ENCODE measurements at regions not wholly inside any gene's neighbourhood (a gene's known extent, or its start where the extent isn't known, plus 50 kb on each side); places are given as distances from the start of the nearest gene placed in this dataset.

GRCh38 chr11:8746331-8746974 is 63.9 kb downstream of the RPL27A start:
- H3K27ac Mint-ChIP-seq, result no peak overlapping the region
- no peak for DNase-seq
- no peaks in the 10 kb centered on the region for H3K9me3 Mint-ChIP-seq
- H3K36me3 Mint-ChIP-seq (ENCODE audit: low read depth), result no peaks in the 10 kb centered on the region
- H3K27me3 ChIP-seq (ENCODE audit: control insufficient read depth in 1 of 2, insufficient read depth in 2 of 2, low read length in 2 of 2), result peaks cover 6 to 11% of the 10 kb centered on the region in 2 experiments
- no peak overlapping the region for H3K4me3 Mint-ChIP-seq
- no peaks in the 10 kb centered on the region for H3K4me1 ChIP-seq (ENCODE audit: insufficient read depth, low read length)
- intact Hi-C loops (cut with DNase I, micrococcal nuclease), result no loop called here
- H3K27me3 Mint-ChIP-seq, result peaks cover 48% of the 10 kb centered on the region
- no peak overlapping the region for H3K4me3 ChIP-seq (ENCODE audit: low read length)
- TF ChIP-seq, protein P1, sequence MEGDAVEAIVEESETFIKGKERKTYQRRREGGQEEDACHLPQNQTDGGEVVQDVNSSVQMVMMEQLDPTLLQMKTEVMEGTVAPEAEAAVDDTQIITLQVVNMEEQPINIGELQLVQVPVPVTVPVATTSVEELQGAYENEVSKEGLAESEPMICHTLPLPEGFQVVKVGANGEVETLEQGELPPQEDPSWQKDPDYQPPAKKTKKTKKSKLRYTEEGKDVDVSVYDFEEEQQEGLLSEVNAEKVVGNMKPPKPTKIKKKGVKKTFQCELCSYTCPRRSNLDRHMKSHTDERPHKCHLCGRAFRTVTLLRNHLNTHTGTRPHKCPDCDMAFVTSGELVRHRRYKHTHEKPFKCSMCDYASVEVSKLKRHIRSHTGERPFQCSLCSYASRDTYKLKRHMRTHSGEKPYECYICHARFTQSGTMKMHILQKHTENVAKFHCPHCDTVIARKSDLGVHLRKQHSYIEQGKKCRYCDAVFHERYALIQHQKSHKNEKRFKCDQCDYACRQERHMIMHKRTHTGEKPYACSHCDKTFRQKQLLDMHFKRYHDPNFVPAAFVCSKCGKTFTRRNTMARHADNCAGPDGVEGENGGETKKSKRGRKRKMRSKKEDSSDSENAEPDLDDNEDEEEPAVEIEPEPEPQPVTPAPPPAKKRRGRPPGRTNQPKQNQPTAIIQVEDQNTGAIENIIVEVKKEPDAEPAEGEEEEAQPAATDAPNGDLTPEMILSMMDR (IDR thresholded peaks at IDR 0.05), result no peak
- POLR2A ChIA-PET, result no interaction called here
- no peak for ATAC-seq (ENCODE audit: poor library complexity)
- no peaks in the 10 kb centered on the region for H3K36me3 ChIP-seq (ENCODE audit: insufficient read depth, low read length)
- no peaks in the 10 kb centered on the region for H3K4me1 Mint-ChIP-seq (ENCODE audit: low read depth)
- no peak overlapping the region for H3K27ac ChIP-seq (ENCODE audit: low read depth in 1 of 2, low read length in 2 of 2)
- CTCF ChIA-PET, result no interaction called here
- H3K9me3 ChIP-seq (ENCODE audit: control insufficient read depth in 1 of 2, insufficient read depth in 1 of 2, low read length in 2 of 2), result no peaks in the 10 kb centered on the region

DNA sequence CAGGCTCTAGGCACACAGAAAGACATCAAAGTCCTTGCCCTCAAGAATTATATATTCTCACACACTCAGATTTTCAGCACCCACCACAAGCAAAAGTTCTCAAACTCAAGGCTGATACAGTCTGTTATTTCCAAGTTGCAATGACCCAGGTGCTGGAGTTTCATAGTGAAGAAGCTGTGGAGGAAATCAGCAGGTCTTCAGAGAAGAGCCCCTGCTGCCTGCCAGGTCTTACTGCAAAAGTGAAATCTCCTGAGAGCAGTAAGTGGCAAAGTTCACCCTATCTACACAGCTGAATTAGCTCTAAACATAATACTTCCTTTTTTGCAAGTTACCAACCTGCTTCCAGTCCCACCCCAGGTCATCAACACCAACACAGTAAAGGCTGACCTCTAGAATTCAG is 64.6 kb downstream of the RPL27A start:
- H3K9me3 ChIP-seq (ENCODE audit: control insufficient read depth in 1 of 2, insufficient read depth in 1 of 2, low read length in 2 of 2), result no peaks in the 10 kb centered on the region
- H3K4me1 Mint-ChIP-seq (ENCODE audit: low read depth), result no peaks in the 10 kb centered on the region
- DNase-seq (no peak), ATAC-seq (ENCODE audit: poor library complexity) (no peak)
- H3K27ac ChIP-seq (ENCODE audit: low read depth in 1 of 2, low read length in 2 of 2), result no peak overlapping the region
- no peaks in the 10 kb centered on the region for H3K4me1 ChIP-seq (ENCODE audit: insufficient read depth, low read length)
- H3K27me3 Mint-ChIP-seq, result peaks cover 53% of the 10 kb centered on the region
- ChIA-PET CTCF (no interaction called here), POLR2A (no interaction called here)
- no peak overlapping the region for H3K27ac Mint-ChIP-seq
- H3K4me3 ChIP-seq (ENCODE audit: low read length), result no peak overlapping the region
- H3K4me3 Mint-ChIP-seq, result no peak overlapping the region
- intact Hi-C loops (cut with DNase I, micrococcal nuclease), result no loop called here
- peaks cover 6 to 11% of the 10 kb centered on the region in 2 experiments for H3K27me3 ChIP-seq (ENCODE audit: control insufficient read depth in 1 of 2, insufficient read depth in 2 of 2, low read length in 2 of 2)
- H3K9me3 Mint-ChIP-seq, result no peaks in the 10 kb centered on the region
- H3K36me3 ChIP-seq (ENCODE audit: insufficient read depth, low read length), result no peaks in the 10 kb centered on the region
- no peaks in the 10 kb centered on the region for H3K36me3 Mint-ChIP-seq (ENCODE audit: low read depth)
- TF ChIP-seq, protein P1 (IDR thresholded peaks at IDR 0.05), result no peak

DNA sequence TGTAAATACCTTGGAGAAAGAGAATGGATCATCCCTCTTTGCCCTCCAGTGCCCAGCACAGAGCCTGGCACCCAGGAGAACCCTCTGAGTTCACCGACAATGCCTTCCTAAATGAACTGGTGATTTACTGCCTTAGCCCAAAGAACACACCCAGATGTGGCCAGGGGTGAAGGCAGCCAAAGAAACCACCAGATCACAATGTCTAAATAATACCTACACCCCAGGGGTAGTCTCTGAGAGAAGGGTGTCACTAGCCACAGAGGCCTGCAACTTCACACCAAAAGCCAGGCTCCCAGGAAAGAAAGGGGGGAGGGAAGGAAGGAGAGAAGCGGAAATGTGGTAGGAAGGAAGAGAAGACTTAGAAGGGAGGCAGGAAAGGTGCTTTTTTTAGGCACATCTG is 65.7 kb downstream of the RPL27A start:
- Mint-ChIP-seq H3K4me1 (ENCODE audit: low read depth) (no peaks in the 10 kb centered on the region), H3K36me3 (ENCODE audit: low read depth) (no peaks in the 10 kb centered on the region), H3K9me3 (no peaks in the 10 kb centered on the region), H3K27ac (no peak overlapping the region), H3K4me3 (no peak overlapping the region), H3K27me3 (peaks cover 50% of the 10 kb centered on the region)
- Histone ChIP-seq H3K9me3 (ENCODE audit: control insufficient read depth in 1 of 2, insufficient read depth in 1 of 2, low read length in 2 of 2) (no peaks in the 10 kb centered on the region), H3K4me1 (ENCODE audit: insufficient read depth, low read length) (no peaks in the 10 kb centered on the region), H3K27ac (ENCODE audit: low read depth in 1 of 2, low read length in 2 of 2) (no peak overlapping the region), H3K27me3 (ENCODE audit: control insufficient read depth in 1 of 2, insufficient read depth in 2 of 2, low read length in 2 of 2) (peaks cover 6 to 11% of the 10 kb centered on the region in 2 experiments), H3K36me3 (ENCODE audit: insufficient read depth, low read length) (no peaks in the 10 kb centered on the region), H3K4me3 (ENCODE audit: low read length) (no peak overlapping the region)
- ChIA-PET CTCF (no interaction called here), POLR2A (no interaction called here)
- intact Hi-C loops (cut with DNase I, micrococcal nuclease), result no loop called here
- DNase-seq (no peak), ATAC-seq (ENCODE audit: poor library complexity) (no peak)
- TF ChIP-seq, protein P1 (IDR thresholded peaks at IDR 0.05), result no peak

Data from CD4-positive, alpha-beta T cell (primary cell).